Stomach (tissue), 8 donors: ENCODE measurements at regions not wholly inside any gene's neighbourhood (a gene's known extent, or its start where the extent isn't known, plus 50 kb on each side); places are given as distances from the start of the nearest gene placed in this dataset.
"Not testable (repeated sequence)": the region's sequence is repeated elsewhere in the genome, so short reads cannot be mapped to it uniquely, and the experiment has no call there.

Experiments used
- DNase-seq, 2 donors: peaks; one replicate each; pipeline versions ENCODE4 v3.0.0 to v3.0.0-alpha.2; 2013 to 2019
- H3K27ac ChIP-seq, 5 donors: fragments of 200-600 bp in 4 of 5; sonication (generic) in 4 of 5; one replicate each; pipeline ENCODE4 v1.5.1; 2013 to 2019; ENCODE audit warnings: mild to moderate bottlenecking in 1 of 5, moderate library complexity in 1 of 5
- H3K27me3 ChIP-seq, 3 donors: fragments of 200-600 bp; sonication (generic); one replicate each; pipeline ENCODE4 v1.5.1; 2017 to 2019; ENCODE audit warnings: mixed run types in 1 of 3
- H3K36me3 ChIP-seq, 4 donors: fragments of 200-600 bp; sonication (generic); 1 replicate in 3 of 4; 2 replicates in 1 of 4; pipeline ENCODE4 v1.5.1; 2016 to 2019
- H3K4me1 ChIP-seq, 4 donors: fragments of 200-600 bp; sonication (generic); one replicate each; pipeline ENCODE4 v1.5.1; 2016 to 2019
- H3K4me3 ChIP-seq, 4 donors: fragments of 200-600 bp; sonication (generic) in 3 of 4; one replicate each; pipeline ENCODE4 v1.5.1; 2016 to 2019; ENCODE audit warnings: mild to moderate bottlenecking in 1 of 4
- H3K9me3 ChIP-seq, 4 donors: fragments of 200-600 bp; sonication (generic); one replicate each; pipeline ENCODE4 v1.5.1; 2016 to 2019
- CTCF ChIP-seq, 7 experiments: fragments of 450-650 bp in 4 of 7; fragments of 200-600 bp in 3 of 7; sonication (generic) in 3 of 7; IDR thresholded peaks; one replicate each; pipeline ENCODE4 v1.5.1; 2016 to 2019; ENCODE audit warnings: antibody characterized with exemption in 7 of 7, control low read depth in 2 of 7, mild to moderate bottlenecking in 1 of 7
- EP300 ChIP-seq: sonication (generic); formaldehyde crosslinking; IDR thresholded peaks from one replicate; pipeline ENCODE4 v1.6.1; 2017; ENCODE audit warnings: antibody characterized with exemption
- POLR2A ChIP-seq, 4 donors: fragments of 450-650 bp; IDR thresholded peaks; one replicate each; pipeline ENCODE4 v1.6.1; 2016; ENCODE audit warnings: antibody characterized with exemption in 4 of 4, control low read depth in 2 of 4, mild to moderate bottlenecking in 1 of 4, moderate library complexity in 1 of 4
- POLR2AphosphoS5 ChIP-seq, 3 donors: sonication (generic); formaldehyde crosslinking; IDR thresholded peaks; one replicate each; pipeline ENCODE4 v1.6.1; 2016; ENCODE audit warnings: antibody characterized with exemption in 3 of 3
- WGBS, 5 donors: extraction: QIAGEN DNeasy Blood & Tissue Kit in 3 of 5; methylation state at CpG; one replicate each; pipeline versions ENCODE4 v1.1.5 to v1.1.7; 2013 to 2018; 5-methylcytosine and 5-hydroxymethylcytosine counted together
- intact Hi-C: fragments of 100-400 bp; cut with DNase I; formaldehyde crosslinking; loops from one replicate; pipeline ENCODE4 v1.15.1; 2023; ENCODE audit warnings: low total_unique reads
- donor health status: healthy with polysubstance abuse.
- donor health status: Bipolar disorder and iron deficiency.
- donor health status: healthy.

- no peaks in the 10 kb centered on the region for H3K36me3 ChIP-seq
- H3K9me3 ChIP-seq: no peaks in the 10 kb centered on the region
- TF ChIP-seq POLR2A (IDR thresholded peaks at IDR 0.05) (no peak), POLR2AphosphoS5 (IDR thresholded peaks at IDR 0.05) (no peak), EP300 (no peak), CTCF (IDR thresholded peaks at IDR 0.05) (no peak)
- DNase-seq: no peak
- intact Hi-C loops: no loop called here
- H3K4me3 ChIP-seq: no peak overlapping the region
- no peaks in the 10 kb centered on the region for H3K4me1 ChIP-seq
- WGBS, 5 donors: 37 to 67% (median 55%) methylated on average over 2 to 3 of the region's 3 CpGs
- no peaks in the 10 kb centered on the region for H3K27me3 ChIP-seq
- H3K27ac ChIP-seq: no peak overlapping the region
These were observed 92.1 kb downstream of the RMI1 start for GRCh38 chr9:84072621-84073180.

GRCh38 chr9:84075004-84075403, 94.4 kb downstream of the RMI1 start:
- Histone ChIP-seq H3K4me3 (no peak overlapping the region), H3K27me3 (no peaks in the 10 kb centered on the region), H3K4me1 (no peaks in the 10 kb centered on the region), H3K27ac (no peak overlapping the region), H3K36me3 (no peaks in the 10 kb centered on the region), H3K9me3 (no peaks in the 10 kb centered on the region)
- DNase-seq: no peak
- TF ChIP-seq POLR2A (IDR thresholded peaks at IDR 0.05): no peak
- TF ChIP-seq CTCF (IDR thresholded peaks at IDR 0.05): no peak
- TF ChIP-seq EP300: no peak
- no peak for TF ChIP-seq POLR2AphosphoS5 (IDR thresholded peaks at IDR 0.05)
- intact Hi-C loops: no loop called here

GRCh38 chr9:84076384-84076783, 95.8 kb downstream of the RMI1 start:
- H3K27ac ChIP-seq: no peak overlapping the region
- 88 to 100% (median 98%) methylated on average over 1 of the region's 1 CpG for WGBS, 5 donors

GRCh38 chr9:84077816-84078215, 97.2 kb downstream of the RMI1 start:
- WGBS, 5 donors: 52 to 74% (median 62%) methylated on average over 1 of the region's 1 CpG
- H3K4me1 ChIP-seq, H3K4me3 ChIP-seq, intact Hi-C loops, H3K27ac ChIP-seq, DNase-seq, H3K27me3 ChIP-seq, H3K9me3 ChIP-seq, H3K36me3 ChIP-seq: not testable (repeated sequence)

More at GRCh38 chr9:84076384-84076783, 95.8 kb downstream of the RMI1 start:
- H3K4me3 ChIP-seq: no peak overlapping the region
- intact Hi-C loops: no loop called here
- TF ChIP-seq EP300: no peak
- TF ChIP-seq POLR2AphosphoS5 (IDR thresholded peaks at IDR 0.05): no peak
- no peak for TF ChIP-seq POLR2A (IDR thresholded peaks at IDR 0.05)
- TF ChIP-seq CTCF (IDR thresholded peaks at IDR 0.05): no peak
- H3K9me3 ChIP-seq: no peaks in the 10 kb centered on the region
- no peak for DNase-seq
- H3K36me3 ChIP-seq: no peaks in the 10 kb centered on the region
- H3K4me1 ChIP-seq: no peaks in the 10 kb centered on the region
- H3K27me3 ChIP-seq: no peaks in the 10 kb centered on the region

GRCh38 chr9:84079994-84080393, 99.4 kb downstream of the RMI1 start:
- no peak for DNase-seq
- Histone ChIP-seq H3K9me3 (no peaks in the 10 kb centered on the region), H3K36me3 (no peaks in the 10 kb centered on the region), H3K27me3 (no peaks in the 10 kb centered on the region), H3K27ac (no peak overlapping the region), H3K4me1 (no peaks in the 10 kb centered on the region), H3K4me3 (no peak overlapping the region)
- 62 to 73% (median 64%) methylated on average over 3 to 4 of the region's 4 CpGs for WGBS, 5 donors
- intact Hi-C loops: no loop called here
- TF ChIP-seq CTCF (IDR thresholded peaks at IDR 0.05): no peak
- no peak for TF ChIP-seq POLR2AphosphoS5 (IDR thresholded peaks at IDR 0.05)
- TF ChIP-seq POLR2A (IDR thresholded peaks at IDR 0.05): no peak
- no peak for TF ChIP-seq EP300
